ENCODE measurements at regions not wholly inside any gene's neighbourhood (a gene's known extent, or its start where the extent isn't known, plus 50 kb on each side); places are given as distances from the start of the nearest gene placed in this dataset.

- Histone ChIP-seq H3K9me3 (no peaks in the 10 kb centered on the region), H3K36me3 (no peaks in the 10 kb centered on the region), H3K4me1 (no peaks in the 10 kb centered on the region), H3K4me3 (no peak overlapping the region), H3K27me3 (no peaks in the 10 kb centered on the region), H3K27ac (no peak overlapping the region)
- WGBS = 69% methylated on average over 6 of the region's 6 CpGs
- no peak for TF ChIP-seq POLR2AphosphoS5 (IDR thresholded peaks at IDR 0.05)
- no peak for TF ChIP-seq CTCF (IDR thresholded peaks at IDR 0.05)
- TF ChIP-seq POLR2A (IDR thresholded peaks at IDR 0.05) = no peak
- no peak for TF ChIP-seq EP300 (IDR thresholded peaks at IDR 0.05)
- DNase-seq (ENCODE audit: low spot score in 2 of 2) = no peak
Observed at GRCh38 chr10:28971255-28971654, 293.9 kb downstream of the BAMBI start.

GRCh38 chr10:28971764-28972163 is 294.4 kb downstream of the BAMBI start:
- H3K27ac ChIP-seq = no peak overlapping the region
- no peak for DNase-seq (ENCODE audit: low spot score in 2 of 2)
- TF ChIP-seq POLR2AphosphoS5 (IDR thresholded peaks at IDR 0.05) = no peak
- TF ChIP-seq POLR2A (IDR thresholded peaks at IDR 0.05) = no peak
- no peak for TF ChIP-seq CTCF (IDR thresholded peaks at IDR 0.05)
- H3K9me3 ChIP-seq = no peaks in the 10 kb centered on the region
- H3K4me1 ChIP-seq = no peaks in the 10 kb centered on the region
- no peaks in the 10 kb centered on the region for H3K27me3 ChIP-seq
- H3K4me3 ChIP-seq = no peak overlapping the region
- WGBS = 67% methylated on average over 5 of the region's 5 CpGs
- H3K36me3 ChIP-seq = no peaks in the 10 kb centered on the region

- H3K27me3 ChIP-seq = no peaks in the 10 kb centered on the region
- no peak for TF ChIP-seq POLR2A (IDR thresholded peaks at IDR 0.05)
- no peak for TF ChIP-seq EP300 (IDR thresholded peaks at IDR 0.05)
- TF ChIP-seq CTCF (IDR thresholded peaks at IDR 0.05) = no peak
- no peak for TF ChIP-seq POLR2AphosphoS5 (IDR thresholded peaks at IDR 0.05)
- H3K9me3 ChIP-seq = no peaks in the 10 kb centered on the region
- no peaks in the 10 kb centered on the region for H3K4me1 ChIP-seq
- H3K27ac ChIP-seq = no peak overlapping the region
- 89% methylated on average over 12 of the region's 12 CpGs for WGBS
- H3K36me3 ChIP-seq = no peaks in the 10 kb centered on the region
- DNase-seq (ENCODE audit: low spot score in 2 of 2) = no peak
- H3K4me3 ChIP-seq = no peak overlapping the region
Observed at GRCh38 chr10:28973309-28973972, 296.1 kb downstream of the BAMBI start.

GRCh38 chr10:28975891-28976531 is 298.7 kb downstream of the BAMBI start:
- Histone ChIP-seq H3K4me1 (no peaks in the 10 kb centered on the region), H3K27ac (no peak overlapping the region), H3K9me3 (no peaks in the 10 kb centered on the region), H3K27me3 (no peaks in the 10 kb centered on the region), H3K36me3 (no peaks in the 10 kb centered on the region), H3K4me3 (no peak overlapping the region)
- 63% methylated on average over 10 of the region's 10 CpGs for WGBS
- no peak for DNase-seq (ENCODE audit: low spot score in 2 of 2)
- no peak for TF ChIP-seq EP300 (IDR thresholded peaks at IDR 0.05)
- no peak for TF ChIP-seq POLR2A (IDR thresholded peaks at IDR 0.05)
- TF ChIP-seq POLR2AphosphoS5 (IDR thresholded peaks at IDR 0.05) = no peak
- TF ChIP-seq CTCF (IDR thresholded peaks at IDR 0.05) = no peak

GRCh38 chr10:28977518-28977917 is 300.2 kb downstream of the BAMBI start:
- Histone ChIP-seq H3K27ac (no peak overlapping the region), H3K4me1 (no peaks in the 10 kb centered on the region)
- 76% methylated on average over 2 of the region's 2 CpGs for whole genome bisulfite sequencing

More at GRCh38 chr10:28977518-28977917, 300.2 kb downstream of the BAMBI start:
- Histone ChIP-seq H3K4me3 (no peak overlapping the region), H3K27me3 (no peaks in the 10 kb centered on the region), H3K9me3 (no peaks in the 10 kb centered on the region), H3K36me3 (no peaks in the 10 kb centered on the region)
- TF ChIP-seq POLR2A (IDR thresholded peaks at IDR 0.05) = no peak
- no peak for TF ChIP-seq CTCF (IDR thresholded peaks at IDR 0.05)
- TF ChIP-seq EP300 (IDR thresholded peaks at IDR 0.05) = no peak
- TF ChIP-seq POLR2AphosphoS5 (IDR thresholded peaks at IDR 0.05) = no peak
- DNase-seq (ENCODE audit: low spot score in 2 of 2) = no peak
